GM18951 (cell line): ENCODE measurements at regions not wholly inside any gene's neighbourhood (a gene's known extent, or its start where the extent isn't known, plus 50 kb on each side); places are given as distances from the start of the nearest gene placed in this dataset.

Source experiments
- POLR2A ChIP-seq: IDR thresholded peaks from 4 replicates; pipeline ENCODE4 v1.6.1; 2011; ENCODE audit warnings: mild to moderate bottlenecking; ENCODE audit not compliant: insufficient read length, insufficient read depth; ENCODE audit errors: extremely low read depth
- in situ Hi-C: fragments of 300-500 bp; cut with MboI; formaldehyde crosslinking; loops from one replicate; pipeline ENCODE4 v1.12.0; 2022; ENCODE audit warnings: low sequenced_read_pairs, mixed read lengths, inconsistent platforms; ENCODE audit not compliant: unreplicated experiment

DNA sequence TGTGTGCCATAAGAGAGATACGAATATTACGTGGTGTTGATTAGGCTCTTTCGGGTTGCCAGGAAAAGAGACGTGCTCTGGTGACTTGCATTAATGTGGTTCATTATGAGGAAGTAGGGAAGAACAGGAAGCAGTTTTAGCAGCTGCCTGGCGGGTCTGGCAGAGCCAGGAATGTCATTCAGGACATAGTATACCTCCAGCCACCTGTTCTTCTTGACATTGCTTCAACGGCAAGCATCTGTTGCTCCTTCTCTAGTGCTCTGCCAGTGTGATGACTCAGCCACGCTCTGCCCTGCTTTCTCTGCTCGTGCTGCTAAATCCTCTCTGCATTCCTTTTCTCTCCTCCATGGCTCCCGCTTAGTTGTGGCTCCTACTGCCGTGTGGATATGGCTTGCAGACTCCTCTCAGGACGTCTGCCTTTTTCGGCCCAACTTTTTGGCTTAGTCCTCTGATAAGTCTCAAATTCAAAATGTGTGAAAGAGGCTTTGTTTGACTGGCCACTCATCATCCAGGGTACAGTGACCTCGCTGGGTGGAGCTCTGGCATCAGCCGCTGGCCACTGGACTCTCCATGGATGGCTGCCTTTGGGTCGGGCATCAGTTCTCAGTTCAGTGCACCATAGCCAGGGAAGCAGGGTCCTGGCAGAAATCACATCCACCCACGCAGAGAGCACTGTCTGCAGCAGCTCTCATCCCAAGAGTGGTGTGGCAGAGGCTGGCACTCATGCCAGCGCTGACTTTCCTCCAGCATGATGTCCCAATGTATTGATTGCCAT lies 89.3 kb upstream of the KLF3 start:
- in situ Hi-C loops, result no loop called here
- TF ChIP-seq POLR2A, result no peak

- in situ Hi-C loops, result no loop called here
- TF ChIP-seq POLR2A, result no peak
Measured at GRCh38 chr4:38576767-38577166, 87.2 kb upstream of the KLF3 start.

DNA sequence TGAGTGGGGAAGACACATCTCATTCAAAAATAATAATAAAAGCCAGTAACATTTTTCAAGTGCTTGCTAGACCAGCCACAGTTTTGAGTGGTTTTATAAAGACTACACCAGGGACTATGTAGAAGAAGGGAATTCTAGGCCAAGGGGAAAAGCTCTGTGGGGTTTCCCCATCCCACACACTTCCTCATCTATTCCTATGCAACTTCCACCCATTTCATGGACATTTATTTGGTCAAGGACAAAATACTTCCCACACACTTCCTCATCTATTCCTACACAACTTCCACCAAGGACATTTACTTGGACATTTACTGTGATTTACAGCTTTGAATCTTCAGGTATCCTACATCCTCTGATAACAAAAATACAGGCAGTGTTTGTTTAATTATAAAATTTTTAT lies 86.5 kb upstream of the KLF3 start:
- no peak for TF ChIP-seq POLR2A
- in situ Hi-C loops, result no loop called here

DNA sequence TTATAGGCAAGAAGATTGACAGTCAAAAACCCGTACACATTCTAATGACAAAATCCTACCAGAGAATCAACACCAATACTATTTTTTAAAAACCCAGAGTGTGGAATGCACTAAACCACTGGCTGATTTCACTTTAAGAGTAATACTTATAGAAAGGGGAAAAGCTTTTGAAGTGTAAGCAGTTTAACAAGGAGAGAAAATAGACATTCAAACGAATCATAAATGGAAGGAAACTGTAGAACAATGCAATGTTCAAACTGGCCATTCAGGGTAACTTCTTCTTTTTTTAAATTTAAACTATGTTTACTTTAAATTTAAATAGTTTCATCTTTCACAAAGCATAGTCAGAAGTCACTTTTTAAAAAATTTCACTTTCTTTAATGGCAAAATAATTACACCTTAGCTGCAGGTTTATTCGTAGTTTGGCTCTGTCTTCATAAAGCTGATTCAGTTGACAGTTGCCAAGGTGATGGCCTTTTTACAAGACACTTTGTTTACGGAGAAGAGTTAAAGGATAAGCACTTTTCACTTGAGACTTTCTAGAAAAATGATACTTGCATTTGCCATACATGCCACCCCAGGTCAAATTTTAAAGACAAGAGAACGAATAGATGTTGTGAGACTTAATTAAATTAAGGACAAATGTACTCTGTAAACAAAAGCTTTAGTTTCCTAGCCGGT lies 82.4 kb upstream of the KLF3 start:
- no peak for TF ChIP-seq POLR2A

DNA sequence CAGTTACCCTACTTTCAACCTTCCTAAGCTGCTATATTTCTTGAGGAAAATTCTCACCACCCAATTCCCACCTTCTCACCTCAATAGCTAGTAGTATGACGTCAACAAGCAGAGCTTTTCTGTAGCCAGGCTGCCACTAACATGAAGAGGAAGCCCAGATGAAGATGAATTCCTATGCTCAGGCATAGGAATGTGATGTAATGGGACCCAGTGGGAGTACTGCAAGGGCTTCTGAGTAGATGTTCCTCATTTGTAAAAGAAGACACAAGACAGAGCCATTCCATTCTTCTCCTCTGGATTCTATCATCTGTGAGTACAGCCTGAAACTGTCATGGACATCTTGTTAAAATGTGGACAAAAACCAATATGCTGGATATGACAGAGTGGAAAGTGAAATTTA lies 81.6 kb upstream of the KLF3 start:
- in situ Hi-C loops, result no loop called here
- no peak for TF ChIP-seq POLR2A

More for the DNA sequence above, 82.4 kb upstream of the KLF3 start:
- in situ Hi-C loops, result no loop called here

DNA sequence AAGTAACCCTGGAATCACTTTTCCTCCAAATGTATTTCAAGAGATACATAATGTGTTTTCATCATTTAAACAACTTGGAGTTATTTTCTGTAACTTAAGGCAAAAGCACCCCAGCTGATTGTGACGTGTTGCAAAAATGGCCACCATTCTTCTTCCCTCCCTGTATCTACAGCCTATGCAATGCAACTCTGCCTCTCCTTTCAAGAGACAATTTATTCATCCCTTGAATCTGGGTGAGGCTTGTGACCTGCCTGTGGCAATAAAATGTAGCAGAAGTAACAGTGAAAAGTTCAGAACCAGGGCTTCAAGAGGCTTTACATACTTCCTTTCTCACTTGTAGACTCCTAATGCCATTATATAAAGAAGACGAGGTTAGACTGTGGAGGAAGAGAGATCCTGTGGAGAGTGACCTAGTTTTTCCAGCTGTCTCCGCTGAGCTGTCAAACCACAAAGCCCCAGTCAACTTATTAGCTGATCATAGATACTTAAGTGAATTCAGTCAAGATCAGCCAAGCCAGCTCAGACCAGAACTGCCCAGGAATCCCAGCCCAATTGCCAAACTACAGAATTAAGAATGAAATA lies 81.0 kb upstream of the KLF3 start:
- in situ Hi-C loops, result no loop called here
- no peak for TF ChIP-seq POLR2A

GRCh38 chr4:38585871-38586270 lies 78.1 kb upstream of the KLF3 start:
- in situ Hi-C loops, result no loop called here
- no peak for TF ChIP-seq POLR2A

GRCh38 chr4:38587106-38587505 lies 76.9 kb upstream of the KLF3 start:
- TF ChIP-seq POLR2A, result no peak
- in situ Hi-C loops, result no loop called here

- in situ Hi-C loops, result no loop called here
- TF ChIP-seq POLR2A, result no peak
Measured at GRCh38 chr4:38590046-38590445, 74.0 kb upstream of the KLF3 start.

GRCh38 chr4:38591617-38592337 lies 72.2 kb upstream of the KLF3 start:
- in situ Hi-C loops, result no loop called here
- no peak for TF ChIP-seq POLR2A

DNA sequence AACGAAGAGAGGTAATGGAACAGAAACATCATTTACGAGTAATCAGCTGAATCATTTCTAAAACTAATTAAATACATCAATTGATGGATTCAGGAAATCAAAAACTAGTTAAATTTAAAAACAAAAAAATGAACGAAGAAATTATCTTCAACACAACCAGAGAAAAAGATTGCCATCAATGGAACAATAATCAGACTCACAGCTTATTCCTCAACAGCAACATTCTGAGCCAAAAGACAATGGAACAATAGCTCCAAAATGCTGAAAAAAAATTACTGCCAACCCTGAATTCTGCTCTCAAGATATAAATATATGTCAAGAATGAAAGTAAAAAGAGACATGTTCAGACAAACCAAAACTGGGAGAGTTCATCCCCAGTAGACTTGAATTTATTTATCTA lies 65.5 kb upstream of the KLF3 start:
- no peak for TF ChIP-seq POLR2A
- in situ Hi-C loops, result no loop called here

- in situ Hi-C loops, result no loop called here
- no peak for TF ChIP-seq POLR2A
Measured at GRCh38 chr4:38600575-38600974, 63.4 kb upstream of the KLF3 start.

DNA sequence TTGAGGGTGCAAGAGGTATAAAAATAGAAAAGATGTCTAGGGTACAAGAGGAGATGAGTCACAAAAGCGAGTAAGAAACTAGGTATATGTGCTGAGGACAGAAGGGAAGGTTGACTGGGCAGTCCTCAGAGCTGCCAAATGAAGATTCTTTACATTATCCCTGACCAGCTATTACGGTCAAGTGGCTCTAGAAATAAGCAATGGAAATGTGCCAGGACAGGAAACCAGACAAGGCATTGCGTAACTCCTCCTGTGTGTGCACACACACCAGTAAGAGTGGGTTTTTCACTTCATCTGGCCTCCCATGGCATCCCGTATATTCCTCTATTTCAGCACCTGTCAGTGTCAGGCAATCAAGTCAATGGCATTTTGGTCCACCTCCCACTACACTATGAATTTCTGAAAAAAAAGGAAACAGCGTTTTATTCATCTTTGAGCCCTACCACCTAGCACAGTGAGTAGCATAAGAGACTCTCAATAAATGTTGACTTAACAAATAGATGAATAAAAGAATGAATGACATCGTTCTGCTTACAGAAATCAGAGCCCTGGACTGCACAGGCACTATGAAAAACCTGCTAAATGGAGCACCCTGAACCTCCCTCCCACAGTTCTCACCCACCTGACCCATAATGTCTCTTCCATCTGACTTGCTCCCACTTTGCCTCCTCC lies 62.6 kb upstream of the KLF3 start:
- TF ChIP-seq POLR2A, result no peak
- in situ Hi-C loops, result no loop called here

DNA sequence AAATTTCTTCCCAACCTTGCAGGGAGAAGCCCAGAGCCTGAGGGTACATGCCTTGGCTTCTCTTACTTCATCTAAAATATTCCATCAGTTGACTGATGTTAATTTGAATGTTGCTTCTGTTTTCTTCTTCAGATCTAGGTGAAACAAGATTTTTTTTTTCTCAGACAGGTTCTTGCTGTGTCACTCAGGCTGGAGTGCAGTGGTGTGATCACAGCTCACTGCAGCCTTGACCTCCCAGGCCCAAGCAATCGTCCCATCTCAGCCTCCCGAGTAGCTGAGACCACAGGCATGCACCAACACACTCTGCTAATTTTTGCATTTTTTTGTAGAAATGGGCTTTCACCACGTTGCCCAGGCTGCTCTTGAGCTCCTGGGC lies 62.1 kb upstream of the KLF3 start:
- in situ Hi-C loops, result no loop called here
- no peak for TF ChIP-seq POLR2A
